HG03039 (cell line): ENCODE measurements at regions not wholly inside any gene's neighbourhood (a gene's known extent, or its start where the extent isn't known, plus 50 kb on each side); places are given as distances from the start of the nearest gene placed in this dataset.

ENCODE experiments used
- ATAC-seq: cut with Tn5 transposase; IDR thresholded peaks from one replicate; pipeline ENCODE4 v1.9.1; 2021; ENCODE audit warnings: mild to moderate bottlenecking, moderate library complexity; ENCODE audit not compliant: unreplicated experiment

GRCh38 chr5:125575171-125575890 lies 828.9 kb upstream of the ZNF608 start:
- ATAC-seq, result no peak

- ATAC-seq, result no peak
Observed at GRCh38 chr5:125575891-125576505, 829.6 kb upstream of the ZNF608 start.

GRCh38 chr5:125576822-125577221 lies 830.4 kb upstream of the ZNF608 start:
- no peak for ATAC-seq

- ATAC-seq, result no peak
Observed at GRCh38 chr5:125578551-125578950, 832.1 kb upstream of the ZNF608 start.

GRCh38 chr5:125579182-125579581 lies 832.7 kb upstream of the ZNF608 start:
- ATAC-seq, result no peak

- no peak for ATAC-seq
Observed at GRCh38 chr5:125581311-125581710, 834.9 kb upstream of the ZNF608 start.

GRCh38 chr5:125582352-125582751 lies 835.9 kb upstream of the ZNF608 start:
- no peak for ATAC-seq

GRCh38 chr5:125583321-125584139 lies 837.1 kb upstream of the ZNF608 start:
- no peak for ATAC-seq

GRCh38 chr5:125584140-125584520 lies 837.7 kb upstream of the ZNF608 start:
- ATAC-seq, result no peak

GRCh38 chr5:125587631-125588030 lies 835.6 kb upstream of the GRAMD2B start:
- no peak for ATAC-seq

GRCh38 chr5:125592856-125593255 lies 830.4 kb upstream of the GRAMD2B start:
- no peak for ATAC-seq

- no peak for ATAC-seq
Observed at GRCh38 chr5:125595095-125595494, 828.1 kb upstream of the GRAMD2B start.

- no peak for ATAC-seq
Observed at GRCh38 chr5:125595845-125596244, 827.4 kb upstream of the GRAMD2B start.

- ATAC-seq, result no peak
Observed at GRCh38 chr5:125597338-125597737, 825.9 kb upstream of the GRAMD2B start.

- no peak for ATAC-seq
Observed at GRCh38 chr5:125600559-125600958, 822.6 kb upstream of the GRAMD2B start.

GRCh38 chr5:125602184-125602583 lies 821.0 kb upstream of the GRAMD2B start:
- ATAC-seq, result no peak

GRCh38 chr5:125603321-125603720 lies 819.9 kb upstream of the GRAMD2B start:
- no peak for ATAC-seq

GRCh38 chr5:125604104-125604503 lies 819.1 kb upstream of the GRAMD2B start:
- no peak for ATAC-seq

GRCh38 chr5:125607018-125607417 lies 816.2 kb upstream of the GRAMD2B start:
- ATAC-seq, result no peak

- no peak for ATAC-seq
Observed at GRCh38 chr5:125609011-125609410, 814.2 kb upstream of the GRAMD2B start.

GRCh38 chr5:125610892-125611291 lies 812.3 kb upstream of the GRAMD2B start:
- ATAC-seq, result no peak

GRCh38 chr5:125611541-125611940 lies 811.7 kb upstream of the GRAMD2B start:
- no peak for ATAC-seq
